H9 (cell line): ENCODE measurements at regions not wholly inside any gene's neighbourhood (a gene's known extent, or its start where the extent isn't known, plus 50 kb on each side); places are given as distances from the start of the nearest gene placed in this dataset.

Source experiments
- DNase-seq: peaks from one replicate; pipeline ENCODE4 v3.0.0-alpha.2; 2017
- H2AFZ ChIP-seq: one replicate; pipeline ENCODE4 v1.6.1; 2013; ENCODE audit warnings: mild to moderate bottlenecking, low read length, control low read depth, moderate library complexity
- H2AK5ac ChIP-seq: 2 replicates; pipeline ENCODE4 v1.6.1; 2013; ENCODE audit warnings: low read length, control low read depth, mixed read lengths; ENCODE audit not compliant: insufficient read length
- H2BK120ac ChIP-seq: one replicate; pipeline ENCODE4 v1.6.1; 2013; ENCODE audit warnings: low read depth, mild to moderate bottlenecking, low read length, control low read depth, inconsistent platforms; ENCODE audit not compliant: poor library complexity, severe bottlenecking
- H2BK12ac ChIP-seq: 2 replicates; pipeline ENCODE4 v1.6.1; 2013; ENCODE audit warnings: low read length, control low read depth, mixed read lengths, low read depth; ENCODE audit not compliant: insufficient read length
- H2BK15ac ChIP-seq: 2 replicates; pipeline ENCODE4 v1.6.1; 2013; ENCODE audit warnings: low read depth, low read length, control low read depth
- H2BK20ac ChIP-seq: one replicate; pipeline ENCODE4 v1.6.1; 2013; ENCODE audit warnings: low read depth, mild to moderate bottlenecking, low read length, control low read depth, inconsistent platforms; ENCODE audit not compliant: poor library complexity, severe bottlenecking
- H2BK5ac ChIP-seq: 2 replicates; pipeline ENCODE4 v1.6.1; 2013; ENCODE audit warnings: low read length, control low read depth, mixed read lengths; ENCODE audit not compliant: insufficient read length
- H3K14ac ChIP-seq: 2 replicates; pipeline ENCODE4 v1.6.1; 2013; ENCODE audit warnings: low read length, control low read depth; ENCODE audit not compliant: insufficient read depth
- H3K18ac ChIP-seq: 2 replicates; pipeline ENCODE4 v1.6.1; 2013; ENCODE audit warnings: low read depth, mild to moderate bottlenecking, mixed read lengths, low read length, control low read depth; ENCODE audit not compliant: insufficient read length
- H3K23ac ChIP-seq: 2 replicates; pipeline ENCODE4 v1.6.1; 2013; ENCODE audit warnings: low read length, control low read depth, mixed read lengths, low read depth; ENCODE audit not compliant: insufficient read length
- H3K23me2 ChIP-seq: 2 replicates; pipeline ENCODE4 v1.6.1; 2013; ENCODE audit warnings: low read depth, mild to moderate bottlenecking, mixed read lengths, low read length, control low read depth; ENCODE audit not compliant: insufficient read length, poor library complexity, severe bottlenecking
- H3K27ac ChIP-seq: 2 replicates; pipeline ENCODE4 v1.5.1; 2013; ENCODE audit warnings: low read length, control low read depth, mixed read lengths, low read depth; ENCODE audit not compliant: insufficient read length
- H3K27me3 ChIP-seq: 2 replicates; pipeline ENCODE4 v1.6.1; 2013; ENCODE audit warnings: low read length, control low read depth, inconsistent platforms; ENCODE audit not compliant: insufficient read depth
- H3K4ac ChIP-seq: 2 replicates; pipeline ENCODE4 v1.6.1; 2013; ENCODE audit warnings: low read depth, mild to moderate bottlenecking, control low read depth, inconsistent platforms, low read length, moderate library complexity
- H3K4me1 ChIP-seq: 2 replicates; pipeline ENCODE4 v1.6.1; 2013; ENCODE audit warnings: low read length, control low read depth, inconsistent platforms; ENCODE audit not compliant: insufficient read depth
- H3K4me2 ChIP-seq: 2 replicates; pipeline ENCODE4 v1.6.1; 2013; ENCODE audit warnings: low read length, control low read depth, mixed read lengths; ENCODE audit not compliant: insufficient read length, insufficient read depth
- H3K56ac ChIP-seq: 2 replicates; pipeline ENCODE4 v1.6.1; 2013; ENCODE audit warnings: low read depth, mild to moderate bottlenecking, mixed read lengths, low read length, control low read depth; ENCODE audit not compliant: insufficient read length
- H3K79me1 ChIP-seq: 2 replicates; pipeline ENCODE4 v1.6.1; 2013; ENCODE audit warnings: low read depth, mild to moderate bottlenecking, moderate library complexity, low read length, control low read depth, inconsistent platforms; ENCODE audit not compliant: insufficient read depth, poor library complexity, severe bottlenecking
- H3K79me2 ChIP-seq: 2 replicates; pipeline ENCODE4 v1.6.1; 2013; ENCODE audit warnings: low read length, control low read depth, inconsistent platforms; ENCODE audit not compliant: insufficient read depth
- H3K9ac ChIP-seq: 2 replicates; pipeline ENCODE4 v1.6.1; 2013; ENCODE audit warnings: low read length, control low read depth, mixed read lengths; ENCODE audit not compliant: insufficient read length; ENCODE audit errors: extremely low read depth
- H3K9me3 ChIP-seq: one replicate; pipeline ENCODE4 v1.6.1; 2013; ENCODE audit warnings: low read depth, low read length, inconsistent platforms; ENCODE audit not compliant: control insufficient read depth
- H3T11ph ChIP-seq: one replicate; pipeline ENCODE4 v1.6.1; 2013; ENCODE audit warnings: mild to moderate bottlenecking, low read length, control low read depth, inconsistent platforms
- H4K20me1 ChIP-seq: one replicate; pipeline ENCODE4 v1.6.1; 2013; ENCODE audit not compliant: control insufficient read depth, insufficient read length, insufficient read depth
- H4K5ac ChIP-seq: 2 replicates; pipeline ENCODE4 v1.6.1; 2013; ENCODE audit warnings: low read depth, mild to moderate bottlenecking, mixed read lengths, low read length, control low read depth; ENCODE audit not compliant: insufficient read length
- H4K8ac ChIP-seq: replicated peaks from 2 replicates; pipeline ENCODE4 v1.6.1; 2013; ENCODE audit warnings: low read length, control low read depth, mixed read lengths, low read depth; ENCODE audit not compliant: insufficient read length
- H4K91ac ChIP-seq: 2 replicates; pipeline ENCODE4 v1.6.1; 2013; ENCODE audit warnings: low read depth, mild to moderate bottlenecking, moderate library complexity, mixed read lengths, low read length, control low read depth; ENCODE audit not compliant: insufficient read length
- H3K27ac Mint-ChIP-seq, 3 experiments: 2 replicates in 2 of 3; 3 replicates in 1 of 3; pipeline ENCODE4 v1.8.0; 2020 to 2021; ENCODE audit warnings: mixed read lengths in 3 of 3, mild to moderate bottlenecking in 1 of 3, moderate library complexity in 1 of 3
- H3K27me3 Mint-ChIP-seq: 2 replicates; pipeline ENCODE4 v1.8.0; 2021; ENCODE audit warnings: low read depth, mild to moderate bottlenecking, moderate library complexity, mixed read lengths
- H3K36me3 Mint-ChIP-seq, 3 experiments: 2 replicates in 2 of 3; 3 replicates in 1 of 3; pipeline ENCODE4 v1.8.0; 2020 to 2021; ENCODE audit warnings: low read depth in 3 of 3, mixed read lengths in 3 of 3; ENCODE audit not compliant: insufficient read depth in 1 of 3
- H3K4me1 Mint-ChIP-seq, 2 experiments: 2 replicates each; pipeline ENCODE4 v1.8.0; 2020; ENCODE audit warnings: mixed read lengths in 2 of 2
- H3K4me3 Mint-ChIP-seq, 2 experiments: 2 replicates in 1 of 2; 3 replicates in 1 of 2; pipeline ENCODE4 v1.8.0; 2020 to 2021; ENCODE audit warnings: mild to moderate bottlenecking in 2 of 2, mixed read lengths in 2 of 2, moderate library complexity in 1 of 2
- H3K9me3 Mint-ChIP-seq, 2 experiments: 2 replicates in 1 of 2; 3 replicates in 1 of 2; pipeline ENCODE4 v1.8.0; 2020; ENCODE audit warnings: mild to moderate bottlenecking in 2 of 2, mixed read lengths in 2 of 2, moderate library complexity in 1 of 2
- WGBS: extraction: QIAGEN DNeasy Blood & Tissue Kit; methylation state at CpG from one replicate; pipeline ENCODE4 v1.1.7; 2013; ENCODE audit warnings: missing lambda C conversion rate, low lambda C conversion rate, mixed read lengths; ENCODE audit not compliant: insufficient read length; ENCODE audit errors: extremely low coverage; 5-methylcytosine and 5-hydroxymethylcytosine counted together
- TF ChIP-seq, protein P1 (sequence below): fragments of 200-600 bp; sonication (generic); conservative IDR thresholded peaks from 3 replicates; pipeline ENCODE4 v1.8.0; 2021; ENCODE audit warnings: antibody characterized with exemption, mild to moderate bottlenecking

DNA sequence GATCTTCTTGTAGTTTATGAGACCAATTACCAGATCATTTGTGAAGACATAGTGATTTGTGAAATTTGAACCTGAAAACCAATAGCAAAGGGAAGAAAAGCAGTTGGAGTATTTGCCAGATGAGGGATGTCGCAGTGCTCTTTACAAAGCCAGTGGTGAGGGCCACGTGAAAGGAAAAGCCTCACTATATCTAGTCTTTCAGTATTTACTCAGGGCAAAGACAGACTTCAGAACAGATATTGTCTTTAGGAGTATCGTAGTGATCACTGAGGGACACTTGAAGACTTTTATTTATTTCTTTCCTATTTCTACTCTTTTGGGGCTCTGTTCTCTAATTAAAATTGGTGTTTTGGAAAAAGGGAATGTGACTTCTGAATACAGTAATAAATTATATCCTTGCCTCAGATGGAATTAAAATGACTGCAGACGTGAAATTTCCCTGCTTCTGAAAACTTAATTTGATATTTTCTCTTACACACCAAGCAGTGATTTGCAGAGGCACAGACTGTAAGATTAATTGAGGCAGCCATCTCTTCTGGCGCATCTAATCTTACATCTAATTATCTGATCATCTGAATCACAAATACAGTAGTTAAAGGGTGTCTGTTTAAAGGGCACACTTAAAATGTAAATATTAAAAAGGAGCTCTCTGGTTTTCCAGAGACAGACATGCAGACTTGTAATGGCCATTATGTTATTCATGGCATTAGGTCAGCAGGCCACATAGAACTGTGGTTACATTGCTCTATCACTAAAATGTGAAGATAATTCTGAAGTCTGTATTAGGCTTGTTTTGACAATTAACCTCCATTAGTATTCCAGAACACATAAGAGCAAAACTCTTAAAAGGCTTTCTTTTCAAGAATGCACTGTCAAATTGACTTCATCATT lies 193.0 kb upstream of the GOLIM4 start:
- Mint-ChIP-seq H3K4me1 (peaks cover 0 to 7% of the 10 kb centered on the region in 2 experiments; a peak in 2 of 4 replicates), H3K27me3 (no peaks in the 10 kb centered on the region), H3K36me3 (no peaks in the 10 kb centered on the region), H3K27ac (peak overlapping the region in 1 of 3 experiments; percentile 6; a peak in 1 of 7 replicates), H3K9me3 (no peaks in the 10 kb centered on the region), H3K4me3 (no peak overlapping the region)
- Histone ChIP-seq H4K20me1 (no peaks in the 10 kb centered on the region), H3K9ac (no peak overlapping the region), H2BK20ac (no peak overlapping the region), H3K4me1 (no peaks in the 10 kb centered on the region), H2BK120ac (no peak overlapping the region), H2BK5ac (no peak overlapping the region), H2AFZ (no peak overlapping the region), H2BK15ac (no peak overlapping the region), H4K5ac (no peak overlapping the region), H3K4me2 (no peak overlapping the region), H4K91ac (no peak overlapping the region), H2BK12ac (no peak overlapping the region), H2AK5ac (no peak overlapping the region), H3K18ac (no peak overlapping the region), H3K79me1 (no peaks in the 10 kb centered on the region), H3K79me2 (no peaks in the 10 kb centered on the region), H3K27ac (no peak overlapping the region), H3T11ph (no peak overlapping the region), H3K56ac (no peak overlapping the region), H3K9me3 (no peaks in the 10 kb centered on the region), H3K4ac (no peak overlapping the region), H3K23ac (no peak overlapping the region), H3K14ac (no peak overlapping the region), H4K8ac (no peak overlapping the region), H3K23me2 (no peaks in the 10 kb centered on the region), H3K27me3 (no peaks in the 10 kb centered on the region)
- no CpG with 5 or more reads among the region's 5 CpGs for WGBS
- DNase-seq = no peak
- TF ChIP-seq, protein P1, sequence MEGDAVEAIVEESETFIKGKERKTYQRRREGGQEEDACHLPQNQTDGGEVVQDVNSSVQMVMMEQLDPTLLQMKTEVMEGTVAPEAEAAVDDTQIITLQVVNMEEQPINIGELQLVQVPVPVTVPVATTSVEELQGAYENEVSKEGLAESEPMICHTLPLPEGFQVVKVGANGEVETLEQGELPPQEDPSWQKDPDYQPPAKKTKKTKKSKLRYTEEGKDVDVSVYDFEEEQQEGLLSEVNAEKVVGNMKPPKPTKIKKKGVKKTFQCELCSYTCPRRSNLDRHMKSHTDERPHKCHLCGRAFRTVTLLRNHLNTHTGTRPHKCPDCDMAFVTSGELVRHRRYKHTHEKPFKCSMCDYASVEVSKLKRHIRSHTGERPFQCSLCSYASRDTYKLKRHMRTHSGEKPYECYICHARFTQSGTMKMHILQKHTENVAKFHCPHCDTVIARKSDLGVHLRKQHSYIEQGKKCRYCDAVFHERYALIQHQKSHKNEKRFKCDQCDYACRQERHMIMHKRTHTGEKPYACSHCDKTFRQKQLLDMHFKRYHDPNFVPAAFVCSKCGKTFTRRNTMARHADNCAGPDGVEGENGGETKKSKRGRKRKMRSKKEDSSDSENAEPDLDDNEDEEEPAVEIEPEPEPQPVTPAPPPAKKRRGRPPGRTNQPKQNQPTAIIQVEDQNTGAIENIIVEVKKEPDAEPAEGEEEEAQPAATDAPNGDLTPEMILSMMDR = no peak
